ENCODE measurements at regions not wholly inside any gene's neighbourhood (a gene's known extent, or its start where the extent isn't known, plus 50 kb on each side); places are given as distances from the start of the nearest gene placed in this dataset.

DNA sequence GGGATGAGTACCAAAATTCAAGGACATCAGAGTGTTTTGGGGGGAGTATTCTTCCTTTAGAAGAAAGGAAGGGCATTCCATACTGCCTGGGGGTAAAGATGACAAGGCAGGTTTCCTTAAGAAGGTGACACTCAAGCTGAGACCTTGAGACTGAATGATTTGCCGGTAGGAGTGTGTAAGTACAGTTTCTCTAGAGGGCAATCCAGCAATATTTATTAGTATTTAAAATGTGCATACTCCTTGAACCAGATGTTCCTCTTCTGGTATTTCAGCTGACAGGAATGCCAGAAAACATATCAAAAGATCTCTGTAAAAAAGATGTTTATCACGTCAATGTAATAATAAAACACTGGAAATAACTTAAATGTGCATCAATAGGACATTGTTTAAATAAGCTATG, 106.4 kb upstream of the TMCC3 start:
- Histone ChIP-seq H3K36me3 (ENCODE audit: insufficient read depth, low read length) (no peaks in the 10 kb centered on the region), H3K79me2 (replicated peaks; ENCODE audit: insufficient read depth, low read length) (no peaks in the 10 kb centered on the region), H2AFZ (ENCODE audit: low read depth, low read length) (no peak overlapping the region), H3F3A (ENCODE audit: insufficient read depth, low read length, poor library complexity, severe bottlenecking) (no peaks in the 10 kb centered on the region), H3K27me3 (ENCODE audit: insufficient read depth, low read depth, low read length) (no peaks in the 10 kb centered on the region), H3K4me2 (ENCODE audit: low read length) (no peak overlapping the region), H3K27ac (ENCODE audit: low read length) (no peak overlapping the region), H3K4me3 (ENCODE audit: low read length) (no peak overlapping the region), H3K9me3 (ENCODE audit: low read length) (no peaks in the 10 kb centered on the region), H3K9ac (ENCODE audit: low read length) (no peak overlapping the region), H3K9me2 (ENCODE audit: insufficient read depth, low read length) (no peaks in the 10 kb centered on the region), H4K20me1 (ENCODE audit: insufficient read depth) (no peaks in the 10 kb centered on the region)
- TF ChIP-seq, protein P1, sequence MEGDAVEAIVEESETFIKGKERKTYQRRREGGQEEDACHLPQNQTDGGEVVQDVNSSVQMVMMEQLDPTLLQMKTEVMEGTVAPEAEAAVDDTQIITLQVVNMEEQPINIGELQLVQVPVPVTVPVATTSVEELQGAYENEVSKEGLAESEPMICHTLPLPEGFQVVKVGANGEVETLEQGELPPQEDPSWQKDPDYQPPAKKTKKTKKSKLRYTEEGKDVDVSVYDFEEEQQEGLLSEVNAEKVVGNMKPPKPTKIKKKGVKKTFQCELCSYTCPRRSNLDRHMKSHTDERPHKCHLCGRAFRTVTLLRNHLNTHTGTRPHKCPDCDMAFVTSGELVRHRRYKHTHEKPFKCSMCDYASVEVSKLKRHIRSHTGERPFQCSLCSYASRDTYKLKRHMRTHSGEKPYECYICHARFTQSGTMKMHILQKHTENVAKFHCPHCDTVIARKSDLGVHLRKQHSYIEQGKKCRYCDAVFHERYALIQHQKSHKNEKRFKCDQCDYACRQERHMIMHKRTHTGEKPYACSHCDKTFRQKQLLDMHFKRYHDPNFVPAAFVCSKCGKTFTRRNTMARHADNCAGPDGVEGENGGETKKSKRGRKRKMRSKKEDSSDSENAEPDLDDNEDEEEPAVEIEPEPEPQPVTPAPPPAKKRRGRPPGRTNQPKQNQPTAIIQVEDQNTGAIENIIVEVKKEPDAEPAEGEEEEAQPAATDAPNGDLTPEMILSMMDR (IDR thresholded peaks at IDR 0.05; ENCODE audit: poor library complexity, severe bottlenecking), result peak; percentile 22
- no peak for TF ChIP-seq TAF1 (IDR thresholded peaks at IDR 0.05; ENCODE audit: low read depth)
- TF ChIP-seq RAD21 (conservative IDR thresholded peaks at IDR 0.05), result no peak
- TF ChIP-seq POLR2AphosphoS5 (IDR thresholded peaks at IDR 0.05), result no peak
- TF ChIP-seq MXI1 (conservative IDR thresholded peaks at IDR 0.05; ENCODE audit: poor library complexity, severe bottlenecking), result no peak
- TF ChIP-seq, protein P2, sequence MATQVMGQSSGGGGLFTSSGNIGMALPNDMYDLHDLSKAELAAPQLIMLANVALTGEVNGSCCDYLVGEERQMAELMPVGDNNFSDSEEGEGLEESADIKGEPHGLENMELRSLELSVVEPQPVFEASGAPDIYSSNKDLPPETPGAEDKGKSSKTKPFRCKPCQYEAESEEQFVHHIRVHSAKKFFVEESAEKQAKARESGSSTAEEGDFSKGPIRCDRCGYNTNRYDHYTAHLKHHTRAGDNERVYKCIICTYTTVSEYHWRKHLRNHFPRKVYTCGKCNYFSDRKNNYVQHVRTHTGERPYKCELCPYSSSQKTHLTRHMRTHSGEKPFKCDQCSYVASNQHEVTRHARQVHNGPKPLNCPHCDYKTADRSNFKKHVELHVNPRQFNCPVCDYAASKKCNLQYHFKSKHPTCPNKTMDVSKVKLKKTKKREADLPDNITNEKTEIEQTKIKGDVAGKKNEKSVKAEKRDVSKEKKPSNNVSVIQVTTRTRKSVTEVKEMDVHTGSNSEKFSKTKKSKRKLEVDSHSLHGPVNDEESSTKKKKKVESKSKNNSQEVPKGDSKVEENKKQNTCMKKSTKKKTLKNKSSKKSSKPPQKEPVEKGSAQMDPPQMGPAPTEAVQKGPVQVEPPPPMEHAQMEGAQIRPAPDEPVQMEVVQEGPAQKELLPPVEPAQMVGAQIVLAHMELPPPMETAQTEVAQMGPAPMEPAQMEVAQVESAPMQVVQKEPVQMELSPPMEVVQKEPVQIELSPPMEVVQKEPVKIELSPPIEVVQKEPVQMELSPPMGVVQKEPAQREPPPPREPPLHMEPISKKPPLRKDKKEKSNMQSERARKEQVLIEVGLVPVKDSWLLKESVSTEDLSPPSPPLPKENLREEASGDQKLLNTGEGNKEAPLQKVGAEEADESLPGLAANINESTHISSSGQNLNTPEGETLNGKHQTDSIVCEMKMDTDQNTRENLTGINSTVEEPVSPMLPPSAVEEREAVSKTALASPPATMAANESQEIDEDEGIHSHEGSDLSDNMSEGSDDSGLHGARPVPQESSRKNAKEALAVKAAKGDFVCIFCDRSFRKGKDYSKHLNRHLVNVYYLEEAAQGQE (IDR thresholded peaks at IDR 0.05; ENCODE audit: borderline replicate concordance), result no peak
- TF ChIP-seq SMC3 (conservative IDR thresholded peaks at IDR 0.05; ENCODE audit: poor library complexity), result no peak

DNA sequence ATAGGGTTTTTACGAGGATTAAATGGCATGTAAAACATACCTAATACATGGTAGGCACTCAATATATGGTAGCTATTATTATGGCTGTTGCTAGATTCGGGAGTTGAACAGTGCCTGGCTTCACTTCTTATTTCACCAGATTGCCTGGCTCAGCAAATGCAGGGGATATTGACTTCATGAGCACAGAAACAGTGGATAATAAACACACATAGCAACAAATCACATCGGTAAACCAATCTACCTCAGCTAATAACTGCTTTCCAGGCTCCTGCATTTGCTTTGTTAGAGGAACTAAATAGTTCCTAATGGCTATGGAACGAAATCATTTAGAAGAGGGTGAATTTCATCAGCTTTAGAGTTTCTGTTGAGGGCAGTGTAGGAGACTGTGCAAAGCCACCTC, 105.2 kb upstream of the TMCC3 start:
- Histone ChIP-seq H2AFZ (ENCODE audit: low read depth, low read length) (no peak overlapping the region), H3K36me3 (ENCODE audit: insufficient read depth, low read length) (no peaks in the 10 kb centered on the region), H3K9me2 (ENCODE audit: insufficient read depth, low read length) (no peaks in the 10 kb centered on the region), H3K27me3 (ENCODE audit: insufficient read depth, low read depth, low read length) (no peaks in the 10 kb centered on the region), H3K79me2 (replicated peaks; ENCODE audit: insufficient read depth, low read length) (no peaks in the 10 kb centered on the region), H4K20me1 (ENCODE audit: insufficient read depth) (no peaks in the 10 kb centered on the region), H3K9me3 (ENCODE audit: low read length) (no peaks in the 10 kb centered on the region), H3F3A (ENCODE audit: insufficient read depth, low read length, poor library complexity, severe bottlenecking) (no peaks in the 10 kb centered on the region), H3K27ac (ENCODE audit: low read length) (no peak overlapping the region), H3K4me2 (ENCODE audit: low read length) (no peak overlapping the region), H3K9ac (ENCODE audit: low read length) (no peak overlapping the region), H3K4me3 (ENCODE audit: low read length) (no peak overlapping the region)
- TF ChIP-seq EZH2 (IDR thresholded peaks at IDR 0.05; ENCODE audit: borderline replicate concordance, insufficient read depth, low read length, poor library complexity, severe bottlenecking) (no peak), POLR2AphosphoS5 (IDR thresholded peaks at IDR 0.05) (no peak)

DNA sequence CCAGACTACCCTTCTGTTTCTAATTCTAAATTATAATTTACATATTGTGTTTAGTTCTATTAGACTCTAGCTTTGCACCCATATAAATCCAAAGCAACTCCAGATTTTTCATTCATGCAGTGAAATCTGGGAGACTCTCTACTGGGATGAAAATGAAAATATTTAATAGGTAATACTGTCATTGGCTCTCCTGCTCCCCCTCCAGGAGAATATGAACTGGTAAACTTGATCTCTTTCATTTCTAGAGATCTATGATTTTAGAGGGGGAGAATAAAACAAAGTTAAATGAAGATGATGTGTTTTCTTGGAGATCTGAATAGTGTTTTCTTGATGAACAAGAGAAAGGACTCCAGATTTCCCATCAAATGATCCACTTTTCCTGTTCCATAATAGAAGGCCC, 104.3 kb upstream of the TMCC3 start:
- Histone ChIP-seq H3K79me2 (replicated peaks; ENCODE audit: insufficient read depth, low read length) (no peaks in the 10 kb centered on the region), H3K27me3 (ENCODE audit: insufficient read depth, low read depth, low read length) (no peaks in the 10 kb centered on the region), H4K20me1 (ENCODE audit: insufficient read depth) (no peaks in the 10 kb centered on the region), H3K9me2 (ENCODE audit: insufficient read depth, low read length) (no peaks in the 10 kb centered on the region), H3K36me3 (ENCODE audit: insufficient read depth, low read length) (no peaks in the 10 kb centered on the region), H2AFZ (ENCODE audit: low read depth, low read length) (no peak overlapping the region), H3K9ac (ENCODE audit: low read length) (no peak overlapping the region), H3K4me2 (ENCODE audit: low read length) (no peak overlapping the region), H3K4me3 (ENCODE audit: low read length) (no peak overlapping the region), H3K9me3 (ENCODE audit: low read length) (no peaks in the 10 kb centered on the region), H3K27ac (ENCODE audit: low read length) (no peak overlapping the region), H3F3A (ENCODE audit: insufficient read depth, low read length, poor library complexity, severe bottlenecking) (no peaks in the 10 kb centered on the region)
- TF ChIP-seq, protein P1 (IDR thresholded peaks at IDR 0.05; ENCODE audit: poor library complexity, severe bottlenecking), result no peak
- TF ChIP-seq, protein P2 (IDR thresholded peaks at IDR 0.05; ENCODE audit: borderline replicate concordance), result no peak
- TF ChIP-seq RAD21 (conservative IDR thresholded peaks at IDR 0.05) (no peak), TAF1 (IDR thresholded peaks at IDR 0.05; ENCODE audit: low read depth) (no peak), SMC3 (conservative IDR thresholded peaks at IDR 0.05; ENCODE audit: poor library complexity) (no peak), EP300 (conservative IDR thresholded peaks at IDR 0.05; ENCODE audit: poor library complexity, severe bottlenecking) (no peak), EZH2 (IDR thresholded peaks at IDR 0.05; ENCODE audit: borderline replicate concordance, insufficient read depth, low read length, poor library complexity, severe bottlenecking) (no peak), POLR2AphosphoS5 (IDR thresholded peaks at IDR 0.05) (no peak), MXI1 (conservative IDR thresholded peaks at IDR 0.05; ENCODE audit: poor library complexity, severe bottlenecking) (no peak)
